Endothelial cell of umbilical vein (primary cell): ENCODE measurements at regions not wholly inside any gene's neighbourhood (a gene's known extent, or its start where the extent isn't known, plus 50 kb on each side); places are given as distances from the start of the nearest gene placed in this dataset.

ENCODE experiments used
- BruUV-seq: library from RNA; stranded (reverse); fragments of 400-500 nt; replicated peaks from 2 replicates; lab custom pipeline; 2021; lab: Mats Ljungman, UMichigan
- CTCF ChIA-PET: fragments of 300-600, 350-600 bp; sonication (Branson Sonifier 250); formaldehyde crosslinking; loops from one replicate; lab custom pipeline; 2021; ENCODE audit warnings: antibody characterized with exemption, inconsistent platforms; lab: Charles Lee
- POLR2A ChIA-PET: fragments of 300-600, 350-600 bp; sonication (Branson Sonifier 250); formaldehyde crosslinking; loops from one replicate; lab custom pipeline; 2021; ENCODE audit warnings: antibody characterized with exemption, inconsistent platforms; lab: Charles Lee
- DNase-seq: peaks from one replicate; pipeline ENCODE4 v3.0.0-alpha.2; 2011; ENCODE audit warnings: low read depth, low spot score
- FAIRE-seq: peaks from 2 replicates; lab custom pipeline; 2011; peaks lifted over from hg19 to GRCh38; lab: Jason Lieb, UNC
- H2AFZ ChIP-seq: 2 replicates; pipeline ENCODE4 v1.6.0; 2012; ENCODE audit warnings: low read depth, low read length, control low read depth, inconsistent platforms
- H3K27ac ChIP-seq: 2 replicates; pipeline ENCODE4 v1.5.1; 2011; ENCODE audit warnings: low read depth, mild to moderate bottlenecking, control low read depth, low read length, moderate library complexity; ENCODE audit not compliant: insufficient read depth
- H3K27me3 ChIP-seq, 2 experiments: 2 replicates each; pipeline versions ENCODE4 v1.6.0 to v1.6.1; 2011; ENCODE audit warnings: low read length in 2 of 2, mixed read lengths in 1 of 2; ENCODE audit not compliant: control insufficient read depth in 2 of 2, insufficient read depth in 2 of 2
- H3K36me3 ChIP-seq, 2 experiments: 2 replicates in 1 of 2; 3 replicates in 1 of 2; pipeline ENCODE4 v1.5.1; 2011; ENCODE audit warnings: low read length in 2 of 2, mild to moderate bottlenecking in 1 of 2, moderate library complexity in 1 of 2; ENCODE audit not compliant: control insufficient read depth in 2 of 2, insufficient read depth in 2 of 2; ENCODE audit errors: extremely low read depth in 1 of 2
- H3K4me1 ChIP-seq: 3 replicates; pipeline ENCODE4 v1.5.1; 2011; ENCODE audit warnings: mild to moderate bottlenecking, low read length; ENCODE audit not compliant: control insufficient read depth, insufficient read depth; ENCODE audit errors: extremely low read depth
- H3K4me2 ChIP-seq: 2 replicates; pipeline ENCODE4 v1.6.1; 2011; ENCODE audit warnings: low read length, control low read depth, mixed read lengths; ENCODE audit not compliant: insufficient read depth
- H3K4me3 ChIP-seq, 3 experiments: fragments of 200-600 bp in 1 of 3; sonication (generic), shearing (Covaris generic) in 1 of 3; replicated peaks in 1 of 3; 2 replicates each; pipeline ENCODE4 v1.5.1; 2011 to 2016; ENCODE audit warnings: control low read depth in 3 of 3, low read length in 3 of 3, mild to moderate bottlenecking in 2 of 3, inconsistent platforms in 1 of 3, low read depth in 1 of 3, moderate library complexity in 1 of 3; ENCODE audit not compliant: insufficient read depth in 1 of 3
- H3K79me2 ChIP-seq: 2 replicates; pipeline ENCODE4 v1.6.0; 2012; ENCODE audit warnings: low read length, inconsistent platforms; ENCODE audit not compliant: control insufficient read depth, insufficient read depth
- H3K9ac ChIP-seq: replicated peaks from 2 replicates; pipeline ENCODE3; 2011; ENCODE audit warnings: low read length, control low read depth; ENCODE audit not compliant: insufficient read depth; ENCODE audit errors: extremely low read depth
- H3K9me1 ChIP-seq: replicated peaks from 3 replicates; pipeline ENCODE4 v1.6.0; 2011; ENCODE audit warnings: mild to moderate bottlenecking, low read length; ENCODE audit not compliant: control insufficient read depth, insufficient read depth; ENCODE audit errors: extremely low read depth
- H3K9me3 ChIP-seq: replicated peaks from 2 replicates; pipeline ENCODE4 v1.5.1; 2012; ENCODE audit warnings: low read length, inconsistent platforms; ENCODE audit not compliant: control insufficient read depth, insufficient read depth
- H4K20me1 ChIP-seq: replicated peaks from 2 replicates; pipeline ENCODE3; 2011; ENCODE audit warnings: mild to moderate bottlenecking, low read length; ENCODE audit not compliant: control insufficient read depth, insufficient read depth; ENCODE audit errors: extremely low read depth
- CTCF ChIP-seq, 2 donors: IDR thresholded peaks; 1 replicate in 1 of 2; 2 replicates in 1 of 2; pipeline ENCODE4 v1.5.1; 2011; ENCODE audit warnings: low read length in 2 of 2, mild to moderate bottlenecking in 2 of 2, moderate library complexity in 2 of 2, control low read depth in 1 of 2, inconsistent platforms in 1 of 2, low read depth in 1 of 2; ENCODE audit not compliant: insufficient read depth in 1 of 2; ENCODE audit errors: extremely low read depth in 1 of 2
- FOS ChIP-seq: IDR thresholded peaks from 2 replicates; pipeline ENCODE4 v1.6.1; 2011; ENCODE audit warnings: mild to moderate bottlenecking, low read length, moderate library complexity, borderline replicate concordance; ENCODE audit not compliant: insufficient read depth
- JUN ChIP-seq: IDR thresholded peaks from 2 replicates; pipeline ENCODE4 v1.6.1; 2011; ENCODE audit warnings: borderline replicate concordance, low read depth; ENCODE audit not compliant: insufficient read length, insufficient read depth
- MAX ChIP-seq: IDR thresholded peaks from 2 replicates; pipeline ENCODE4 v1.6.1; 2011; ENCODE audit not compliant: insufficient read depth, insufficient read length
- MYC ChIP-seq: IDR thresholded peaks from one replicate; pipeline ENCODE4 v1.6.1; 2011; ENCODE audit warnings: mild to moderate bottlenecking, low read depth, low read length
- POLR2A ChIP-seq: IDR thresholded peaks from 2 replicates; pipeline ENCODE4 v1.6.1; 2012; ENCODE audit warnings: low read depth, mild to moderate bottlenecking, control low read depth, low read length
- POLR2AphosphoS5 ChIP-seq: IDR thresholded peaks from 2 replicates; pipeline ENCODE4 v1.6.1; 2012; ENCODE audit warnings: low read depth, mild to moderate bottlenecking, control low read depth, low read length, moderate library complexity; ENCODE audit not compliant: insufficient read depth
- dilution Hi-C: fragments of 300-500 bp; cut with MboI; formaldehyde crosslinking; loops from one replicate; pipeline ENCODE4 v1.15.0; 2019; ENCODE audit warnings: low sequenced_read_pairs; ENCODE audit not compliant: extremely low pct_ligation_motif_present
- intact Hi-C: fragments of 100-400 bp; cut with micrococcal nuclease; formaldehyde crosslinking; loops from one replicate; pipeline ENCODE4 v1.10.0; 2022

- BruUV-seq = no TSS peak
- no peaks in the 10 kb centered on the region for H4K20me1 ChIP-seq
- no peaks in the 10 kb centered on the region for H3K4me1 ChIP-seq
- ChIA-PET POLR2A (no interaction called here), CTCF (no interaction called here)
- no peak overlapping the region for H3K9ac ChIP-seq
- no peak overlapping the region for H3K4me3 ChIP-seq
- no peaks in the 10 kb centered on the region for H3K27me3 ChIP-seq
- no peak overlapping the region for H3K27ac ChIP-seq
- no peaks in the 10 kb centered on the region for H3K36me3 ChIP-seq
- TF ChIP-seq CTCF (IDR thresholded peaks at IDR 0.05; ENCODE audit: extremely low read depth in 1 of 2, insufficient read depth in 1 of 2, low read depth in 1 of 2, low read length in 2 of 2) (no peak), POLR2AphosphoS5 (no peak), FOS (no peak), POLR2A (no peak), JUN (no peak), MYC (no peak)
- no peak for FAIRE-seq
- no peaks in the 10 kb centered on the region for H3K79me2 ChIP-seq
- dilution Hi-C loops = no loop called here
- DNase-seq = no peak
- H2AFZ ChIP-seq = no peak overlapping the region
- intact Hi-C loops = no loop called here
- H3K9me3 ChIP-seq = no peaks in the 10 kb centered on the region
- H3K4me2 ChIP-seq = no peak overlapping the region
- H3K9me1 ChIP-seq = no peaks in the 10 kb centered on the region
Measured at GRCh38 chr15:81060470-81060869, 59.7 kb downstream of the TLNRD1 start.

GRCh38 chr15:81060907-81061306, 60.2 kb downstream of the TLNRD1 start:
- dilution Hi-C loops = no loop called here
- H3K4me1 ChIP-seq = no peaks in the 10 kb centered on the region
- H3K36me3 ChIP-seq = no peaks in the 10 kb centered on the region
- no peak overlapping the region for H3K27ac ChIP-seq
- H3K9ac ChIP-seq = no peak overlapping the region
- H3K4me3 ChIP-seq = no peak overlapping the region
- no peaks in the 10 kb centered on the region for H3K9me1 ChIP-seq
- BruUV-seq = no TSS peak
- no peaks in the 10 kb centered on the region for H3K79me2 ChIP-seq
- ChIA-PET CTCF (interaction anchor here (1.3 kb wide), 1 partner anchor 9 kb away, joined by 4 read pairs; no protein-coding TSS in a partner anchor), POLR2A (no interaction called here)
- no peak for TF ChIP-seq MYC
- no peak for TF ChIP-seq MAX
- no peaks in the 10 kb centered on the region for H3K27me3 ChIP-seq
- intact Hi-C loops = no loop called here
- DNase-seq (no peak), FAIRE-seq (no peak)
- no peak overlapping the region for H3K4me2 ChIP-seq
- no peaks in the 10 kb centered on the region for H3K9me3 ChIP-seq
- H2AFZ ChIP-seq = no peak overlapping the region
- no peaks in the 10 kb centered on the region for H4K20me1 ChIP-seq
